Central memory CD8-positive, alpha-beta T cell (primary cell): ENCODE measurements at regions not wholly inside any gene's neighbourhood (a gene's known extent, or its start where the extent isn't known, plus 50 kb on each side); places are given as distances from the start of the nearest gene placed in this dataset.

ENCODE experiments used
- ATAC-seq: fragments of 150-1000 bp; cut with Tn5 transposase; replicated peaks from 2 replicates; pipeline ENCODE4 v1.10.0; 2022; ENCODE audit warnings: mild to moderate bottlenecking, moderate FRiP score, moderate number of reproducible peaks; ENCODE audit not compliant: poor library complexity, severe bottlenecking; ENCODE audit errors: extremely low read depth
- DNase-seq, 2 donors: peaks; one replicate each; pipeline ENCODE4 v3.0.0; 2021; ENCODE audit warnings: low spot score in 2 of 2
- H3K27ac Mint-ChIP-seq: one replicate; pipeline ENCODE4 v1.8.0; 2022; ENCODE audit warnings: low read depth, mild to moderate bottlenecking, moderate library complexity, mixed read lengths
- H3K27me3 Mint-ChIP-seq: one replicate; pipeline ENCODE4 v1.8.0; 2022; ENCODE audit warnings: mixed read lengths
- H3K36me3 Mint-ChIP-seq: one replicate; pipeline ENCODE4 v1.8.0; 2022; ENCODE audit warnings: mild to moderate bottlenecking, moderate library complexity, mixed read lengths; ENCODE audit not compliant: insufficient read depth
- H3K4me1 Mint-ChIP-seq: one replicate; pipeline ENCODE4 v1.8.0; 2022; ENCODE audit warnings: mixed read lengths
- H3K4me3 Mint-ChIP-seq: one replicate; pipeline ENCODE4 v1.8.0; 2022; ENCODE audit warnings: mild to moderate bottlenecking, moderate library complexity, mixed read lengths
- H3K9me3 Mint-ChIP-seq: one replicate; pipeline ENCODE4 v1.8.0; 2022; ENCODE audit warnings: mixed read lengths

- H3K27me3 Mint-ChIP-seq = no peaks in the 10 kb centered on the region
- H3K4me3 Mint-ChIP-seq = no peak overlapping the region
- no peak overlapping the region for H3K27ac Mint-ChIP-seq
- peaks cover 12% of the 10 kb centered on the region for H3K4me1 Mint-ChIP-seq
- DNase-seq (no peak), ATAC-seq (no peak)
- no peaks in the 10 kb centered on the region for H3K9me3 Mint-ChIP-seq
- peaks cover 2% of the 10 kb centered on the region for H3K36me3 Mint-ChIP-seq
Measured at GRCh38 chr18:23353459-23353858, 99.6 kb upstream of the RIOK3 start.

GRCh38 chr18:23354625-23355024 lies 98.5 kb upstream of the RIOK3 start:
- Mint-ChIP-seq H3K9me3 (no peaks in the 10 kb centered on the region), H3K36me3 (peaks cover 2% of the 10 kb centered on the region), H3K27me3 (no peaks in the 10 kb centered on the region), H3K27ac (no peak overlapping the region), H3K4me1 (peaks cover 18% of the 10 kb centered on the region), H3K4me3 (no peak overlapping the region)
- ATAC-seq (no peak), DNase-seq (no peak)

- H3K36me3 Mint-ChIP-seq = peaks cover 2% of the 10 kb centered on the region
- DNase-seq (no peak), ATAC-seq (no peak)
- no peak overlapping the region for H3K4me3 Mint-ChIP-seq
- H3K9me3 Mint-ChIP-seq = no peaks in the 10 kb centered on the region
- peaks cover 18% of the 10 kb centered on the region for H3K4me1 Mint-ChIP-seq
- no peaks in the 10 kb centered on the region for H3K27me3 Mint-ChIP-seq
- H3K27ac Mint-ChIP-seq = no peak overlapping the region
Measured at GRCh38 chr18:23355206-23355605, 97.9 kb upstream of the RIOK3 start.

- no peak for DNase-seq
- Mint-ChIP-seq H3K4me1 (peaks cover 18% of the 10 kb centered on the region), H3K4me3 (no peak overlapping the region), H3K9me3 (no peaks in the 10 kb centered on the region), H3K27me3 (no peaks in the 10 kb centered on the region), H3K27ac (no peak overlapping the region), H3K36me3 (peaks cover 2% of the 10 kb centered on the region)
- no peak for ATAC-seq
Measured at GRCh38 chr18:23356424-23356823, 96.7 kb upstream of the RIOK3 start.

- no peak for DNase-seq
- no peak overlapping the region for H3K27ac Mint-ChIP-seq
- H3K4me1 Mint-ChIP-seq = peaks cover 18% of the 10 kb centered on the region
- no peak overlapping the region for H3K4me3 Mint-ChIP-seq
- no peaks in the 10 kb centered on the region for H3K36me3 Mint-ChIP-seq
- no peaks in the 10 kb centered on the region for H3K27me3 Mint-ChIP-seq
- no peak for ATAC-seq
- H3K9me3 Mint-ChIP-seq = no peaks in the 10 kb centered on the region
Measured at GRCh38 chr18:23356915-23357601, 96.0 kb upstream of the RIOK3 start.

GRCh38 chr18:23357996-23358594 lies 95.0 kb upstream of the RIOK3 start:
- ATAC-seq (no peak), DNase-seq (no peak)
- Mint-ChIP-seq H3K4me1 (peaks cover 18% of the 10 kb centered on the region), H3K4me3 (no peak overlapping the region), H3K9me3 (no peaks in the 10 kb centered on the region), H3K27me3 (no peaks in the 10 kb centered on the region), H3K27ac (peak overlapping the region; percentile 80), H3K36me3 (no peaks in the 10 kb centered on the region)

- Mint-ChIP-seq H3K27ac (no peak overlapping the region), H3K4me1 (peaks cover 18% of the 10 kb centered on the region), H3K27me3 (no peaks in the 10 kb centered on the region), H3K9me3 (no peaks in the 10 kb centered on the region), H3K36me3 (no peaks in the 10 kb centered on the region), H3K4me3 (no peak overlapping the region)
- DNase-seq (no peak), ATAC-seq (no peak)
Measured at GRCh38 chr18:23359421-23359820, 93.7 kb upstream of the RIOK3 start.

GRCh38 chr18:23363865-23364570 lies 89.1 kb upstream of the RIOK3 start:
- no peaks in the 10 kb centered on the region for H3K9me3 Mint-ChIP-seq
- H3K27me3 Mint-ChIP-seq = no peaks in the 10 kb centered on the region

GRCh38 chr18:23365602-23366001 lies 87.5 kb upstream of the RIOK3 start:
- no peak overlapping the region for H3K4me3 Mint-ChIP-seq
- no peaks in the 10 kb centered on the region for H3K27me3 Mint-ChIP-seq
- H3K9me3 Mint-ChIP-seq = no peaks in the 10 kb centered on the region
- ATAC-seq = no peak
- no peak for DNase-seq
- no peak overlapping the region for H3K27ac Mint-ChIP-seq
- no peaks in the 10 kb centered on the region for H3K4me1 Mint-ChIP-seq
- no peaks in the 10 kb centered on the region for H3K36me3 Mint-ChIP-seq

More at GRCh38 chr18:23363865-23364570, 89.1 kb upstream of the RIOK3 start:
- H3K27ac Mint-ChIP-seq = no peak overlapping the region
- no peaks in the 10 kb centered on the region for H3K36me3 Mint-ChIP-seq
- DNase-seq (no peak), ATAC-seq (no peak)
- no peak overlapping the region for H3K4me3 Mint-ChIP-seq
- peaks cover under 1% of the 10 kb centered on the region for H3K4me1 Mint-ChIP-seq

GRCh38 chr18:23369266-23369665 lies 83.8 kb upstream of the RIOK3 start:
- ATAC-seq = no peak
- Mint-ChIP-seq H3K9me3 (no peaks in the 10 kb centered on the region), H3K4me3 (no peak overlapping the region), H3K27ac (no peak overlapping the region), H3K27me3 (no peaks in the 10 kb centered on the region), H3K4me1 (no peaks in the 10 kb centered on the region), H3K36me3 (no peaks in the 10 kb centered on the region)
- DNase-seq = no peak

GRCh38 chr18:23373570-23373969 lies 79.5 kb upstream of the RIOK3 start:
- ATAC-seq (no peak), DNase-seq (no peak)
- Mint-ChIP-seq H3K27ac (no peak overlapping the region), H3K4me3 (no peak overlapping the region), H3K36me3 (no peaks in the 10 kb centered on the region), H3K9me3 (no peaks in the 10 kb centered on the region), H3K27me3 (no peaks in the 10 kb centered on the region), H3K4me1 (no peaks in the 10 kb centered on the region)

- Mint-ChIP-seq H3K27ac (no peak overlapping the region), H3K27me3 (no peaks in the 10 kb centered on the region), H3K4me1 (no peaks in the 10 kb centered on the region), H3K4me3 (no peak overlapping the region), H3K9me3 (no peaks in the 10 kb centered on the region), H3K36me3 (no peaks in the 10 kb centered on the region)
- DNase-seq = no peak
- ATAC-seq = no peak
Measured at GRCh38 chr18:23377669-23378301, 75.3 kb upstream of the RIOK3 start.

GRCh38 chr18:23378302-23378686 lies 74.8 kb upstream of the RIOK3 start:
- Mint-ChIP-seq H3K4me3 (no peak overlapping the region), H3K9me3 (no peaks in the 10 kb centered on the region), H3K36me3 (no peaks in the 10 kb centered on the region), H3K27me3 (no peaks in the 10 kb centered on the region), H3K4me1 (no peaks in the 10 kb centered on the region), H3K27ac (no peak overlapping the region)
- no peak for DNase-seq
- no peak for ATAC-seq
